ENCODE measurements at regions not wholly inside any gene's neighbourhood (a gene's known extent, or its start where the extent isn't known, plus 50 kb on each side); places are given as distances from the start of the nearest gene placed in this dataset.

DNA sequence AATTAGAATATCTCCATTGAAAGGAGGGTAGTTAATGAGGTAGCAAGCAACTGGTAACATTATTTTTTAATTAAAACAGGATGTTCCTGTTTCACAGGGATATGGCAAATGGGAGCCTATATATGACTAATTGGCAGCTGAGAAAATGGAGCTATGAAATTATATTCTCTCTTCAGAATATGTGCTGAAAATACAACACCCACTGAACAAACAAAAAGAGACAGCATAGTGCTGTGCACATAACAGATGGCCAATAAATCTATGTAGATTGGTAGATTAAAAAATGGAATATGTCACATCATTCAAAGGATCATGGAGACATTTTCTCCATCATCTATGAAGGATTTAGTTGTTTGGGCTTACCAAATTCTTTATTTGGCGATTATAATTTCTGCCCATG is 362.0 kb downstream of the GPR37 start:
- intact Hi-C loops (cut with DNase I), result no loop called here
- Histone ChIP-seq H3K9ac (ENCODE audit: low read depth in 2 of 2, low read length in 2 of 2) (no peak overlapping the region), H3K9me3 (no peaks in the 10 kb centered on the region)

DNA sequence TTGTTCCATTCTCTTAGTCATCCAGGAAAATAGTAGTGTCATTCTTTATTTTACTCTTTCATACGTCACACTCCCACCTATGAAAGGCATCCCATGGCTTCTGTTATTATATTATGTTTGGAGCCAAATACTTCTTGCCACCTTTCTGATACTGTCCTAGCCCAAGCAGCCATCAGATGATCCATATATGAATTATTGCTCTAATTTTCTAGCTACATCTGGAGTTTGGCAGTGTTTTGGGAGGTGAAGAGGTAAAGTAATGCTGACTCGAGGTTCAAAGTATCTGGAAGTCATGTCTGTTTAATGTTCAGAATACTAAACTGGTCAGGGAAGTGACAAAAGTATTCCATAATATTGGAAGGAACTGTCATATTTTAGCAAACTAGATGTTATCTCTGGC is 362.5 kb downstream of the GPR37 start:
- H3K27me3 ChIP-seq, result no peaks in the 10 kb centered on the region
- no peaks in the 10 kb centered on the region for H3K9me3 ChIP-seq
- no peaks in the 10 kb centered on the region for H3K36me3 ChIP-seq
- no peaks in the 10 kb centered on the region for H3K4me1 ChIP-seq
- no peak overlapping the region for H3K4me3 ChIP-seq
- intact Hi-C loops (cut with DNase I), result no loop called here
- H3K9ac ChIP-seq (ENCODE audit: low read depth in 2 of 2, low read length in 2 of 2), result no peak overlapping the region
- TF ChIP-seq, protein P1, sequence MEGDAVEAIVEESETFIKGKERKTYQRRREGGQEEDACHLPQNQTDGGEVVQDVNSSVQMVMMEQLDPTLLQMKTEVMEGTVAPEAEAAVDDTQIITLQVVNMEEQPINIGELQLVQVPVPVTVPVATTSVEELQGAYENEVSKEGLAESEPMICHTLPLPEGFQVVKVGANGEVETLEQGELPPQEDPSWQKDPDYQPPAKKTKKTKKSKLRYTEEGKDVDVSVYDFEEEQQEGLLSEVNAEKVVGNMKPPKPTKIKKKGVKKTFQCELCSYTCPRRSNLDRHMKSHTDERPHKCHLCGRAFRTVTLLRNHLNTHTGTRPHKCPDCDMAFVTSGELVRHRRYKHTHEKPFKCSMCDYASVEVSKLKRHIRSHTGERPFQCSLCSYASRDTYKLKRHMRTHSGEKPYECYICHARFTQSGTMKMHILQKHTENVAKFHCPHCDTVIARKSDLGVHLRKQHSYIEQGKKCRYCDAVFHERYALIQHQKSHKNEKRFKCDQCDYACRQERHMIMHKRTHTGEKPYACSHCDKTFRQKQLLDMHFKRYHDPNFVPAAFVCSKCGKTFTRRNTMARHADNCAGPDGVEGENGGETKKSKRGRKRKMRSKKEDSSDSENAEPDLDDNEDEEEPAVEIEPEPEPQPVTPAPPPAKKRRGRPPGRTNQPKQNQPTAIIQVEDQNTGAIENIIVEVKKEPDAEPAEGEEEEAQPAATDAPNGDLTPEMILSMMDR (IDR thresholded peaks at IDR 0.05), result no peak
- DNase-seq, result no peak
- no peak overlapping the region for H3K27ac ChIP-seq

More for the DNA sequence above, 362.0 kb downstream of the GPR37 start:
- Histone ChIP-seq H3K27ac (no peak overlapping the region), H3K27me3 (no peaks in the 10 kb centered on the region), H3K4me1 (no peaks in the 10 kb centered on the region), H3K36me3 (no peaks in the 10 kb centered on the region), H3K4me3 (no peak overlapping the region)
- TF ChIP-seq, protein P1 (IDR thresholded peaks at IDR 0.05), result no peak
- no peak for DNase-seq

DNA sequence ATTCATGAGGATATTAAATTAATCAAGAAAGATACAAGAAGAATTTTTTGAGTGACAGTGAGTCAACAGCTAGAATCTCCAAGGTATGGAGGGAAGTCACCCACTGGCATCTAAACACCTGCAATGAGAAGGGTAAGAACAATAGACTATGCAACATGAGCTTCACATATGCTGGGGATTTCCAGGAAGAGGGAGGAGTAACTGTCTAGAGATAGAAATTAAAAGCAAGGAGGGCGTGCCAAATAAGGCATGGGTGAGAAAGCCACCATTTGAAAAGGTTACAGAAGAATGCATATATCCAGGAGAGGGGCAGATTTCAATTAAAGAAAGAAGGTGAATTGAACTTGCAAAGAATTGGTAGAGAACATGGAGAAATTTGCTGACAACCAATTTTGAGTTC is 365.7 kb downstream of the GPR37 start:
- Histone ChIP-seq H3K36me3 (no peaks in the 10 kb centered on the region), H3K27ac (no peak overlapping the region), H3K4me1 (no peaks in the 10 kb centered on the region), H3K4me3 (no peak overlapping the region), H3K27me3 (no peaks in the 10 kb centered on the region), H3K9ac (ENCODE audit: low read depth in 2 of 2, low read length in 2 of 2) (no peak overlapping the region), H3K9me3 (no peaks in the 10 kb centered on the region)
- TF ChIP-seq, protein P1 (IDR thresholded peaks at IDR 0.05), result no peak
- no peak for DNase-seq
- intact Hi-C loops (cut with DNase I), result no loop called here

DNA sequence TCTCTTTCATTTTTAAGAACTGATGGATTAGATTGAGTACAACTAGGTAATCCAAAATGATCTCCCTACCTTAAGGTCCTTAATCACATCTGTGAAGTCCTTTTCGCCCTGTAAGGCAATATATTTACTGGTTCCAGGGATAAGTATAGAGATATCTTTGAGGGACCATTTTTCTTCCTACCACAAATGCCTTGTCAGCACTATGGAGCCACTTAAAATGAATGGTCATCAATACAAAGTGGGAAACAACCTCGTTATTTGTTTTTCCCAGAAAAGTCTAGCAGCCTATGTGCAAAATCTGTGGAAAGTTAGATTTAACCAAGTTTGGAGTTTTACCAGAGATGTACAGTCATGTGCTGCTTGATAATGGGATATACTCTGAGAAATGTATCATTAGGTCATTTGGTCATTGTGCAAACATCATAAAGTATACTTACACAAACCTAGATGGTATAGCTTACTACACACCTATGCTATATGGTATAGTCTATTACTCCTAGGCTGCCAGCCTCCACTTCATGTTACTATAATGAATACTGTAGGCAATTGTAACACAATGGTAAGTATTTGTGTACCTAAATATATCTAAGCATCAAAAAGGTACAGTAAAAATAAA is 366.2 kb upstream of the TMEM229A start:
- H3K36me3 ChIP-seq, result no peaks in the 10 kb centered on the region
- intact Hi-C loops (cut with DNase I), result no loop called here
- no peak overlapping the region for H3K4me3 ChIP-seq
- no peak overlapping the region for H3K9ac ChIP-seq (ENCODE audit: low read depth in 2 of 2, low read length in 2 of 2)
- no peaks in the 10 kb centered on the region for H3K9me3 ChIP-seq
- H3K4me1 ChIP-seq, result no peaks in the 10 kb centered on the region
- no peak for DNase-seq
- no peaks in the 10 kb centered on the region for H3K27me3 ChIP-seq
- TF ChIP-seq, protein P1 (IDR thresholded peaks at IDR 0.05), result no peak
- no peak overlapping the region for H3K27ac ChIP-seq

DNA sequence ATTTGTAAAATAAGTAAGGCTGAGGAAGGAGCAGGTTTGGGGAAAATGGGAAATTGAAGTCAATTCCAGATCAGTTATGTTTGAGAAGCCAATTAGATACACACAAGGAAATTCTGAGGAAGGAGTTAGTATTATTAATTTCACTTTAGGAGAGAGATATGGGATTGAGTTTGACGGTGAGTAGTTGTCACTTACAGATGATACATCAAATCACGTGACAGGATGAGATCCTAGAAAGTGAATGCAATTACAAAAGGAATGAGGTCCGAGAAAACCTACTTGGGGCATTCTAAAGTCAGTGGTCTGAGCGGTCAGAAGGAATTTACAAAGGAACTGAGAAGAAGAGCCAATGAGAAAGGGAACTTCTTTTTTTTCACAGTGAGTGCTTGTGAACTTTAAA is 364.3 kb upstream of the TMEM229A start:
- Histone ChIP-seq H3K27me3 (no peaks in the 10 kb centered on the region), H3K4me1 (no peaks in the 10 kb centered on the region), H3K27ac (no peak overlapping the region), H3K4me3 (no peak overlapping the region), H3K9ac (ENCODE audit: low read depth in 2 of 2, low read length in 2 of 2) (no peak overlapping the region), H3K9me3 (no peaks in the 10 kb centered on the region), H3K36me3 (no peaks in the 10 kb centered on the region)
- DNase-seq, result no peak
- intact Hi-C loops (cut with DNase I), result no loop called here
- TF ChIP-seq, protein P1 (IDR thresholded peaks at IDR 0.05), result no peak

Measured in colonic mucosa (tissue), 4 donors.